NB4 (cell line): ENCODE measurements at regions not wholly inside any gene's neighbourhood (a gene's known extent, or its start where the extent isn't known, plus 50 kb on each side); places are given as distances from the start of the nearest gene placed in this dataset.
"Not testable (repeated sequence)": the region's sequence is repeated elsewhere in the genome, so short reads cannot be mapped to it uniquely, and the experiment has no call there.

ENCODE experiments used
- DNase-seq: peaks from one replicate; pipeline ENCODE4 v3.0.0; 2010; ENCODE audit warnings: low read depth
- H3K4me3 ChIP-seq: one replicate; pipeline ENCODE4 v1.5.1; 2011; ENCODE audit warnings: mild to moderate bottlenecking, low read depth, low read length, moderate library complexity
- CTCF ChIP-seq: IDR thresholded peaks from one replicate; pipeline ENCODE4 v1.5.1; 2012; ENCODE audit warnings: low read depth, low read length
- MAX ChIP-seq: IDR thresholded peaks from 2 replicates; pipeline ENCODE4 v1.6.1; 2011; ENCODE audit warnings: low read depth, low read length
- MYC ChIP-seq: IDR thresholded peaks from 2 replicates; pipeline ENCODE4 v1.6.1; 2011; ENCODE audit warnings: low read depth, low read length
- POLR2A ChIP-seq: IDR thresholded peaks from 2 replicates; pipeline ENCODE4 v1.6.1; 2011; ENCODE audit warnings: mild to moderate bottlenecking; ENCODE audit not compliant: insufficient read length; ENCODE audit errors: extremely low read depth

- no peak for TF ChIP-seq CTCF
- no peak for TF ChIP-seq MYC
- no peak for TF ChIP-seq MAX
- no peak for TF ChIP-seq POLR2A
- peak; percentile 56 for DNase-seq
- no peak overlapping the region for H3K4me3 ChIP-seq
Observed at GRCh38 chr9:3650994-3651622, 125.3 kb upstream of the RFX3 start.

- TF ChIP-seq CTCF = no peak
- TF ChIP-seq MAX = peak; percentile 75
- TF ChIP-seq POLR2A = no peak
- TF ChIP-seq MYC = 0 out of 2 replicates have a peak, but pooled peaks have one; percentile 26
- H3K4me3 ChIP-seq = no peak overlapping the region
- peak; percentile 44 for DNase-seq
Observed at GRCh38 chr9:3648722-3649246, 123.0 kb upstream of the RFX3 start.

GRCh38 chr9:3648266-3648665 lies 122.5 kb upstream of the RFX3 start:
- TF ChIP-seq MYC (no peak), POLR2A (no peak), CTCF (no peak), MAX (no peak)
- H3K4me3 ChIP-seq = no peak overlapping the region
- no peak for DNase-seq

GRCh38 chr9:3647652-3648051 lies 121.9 kb upstream of the RFX3 start:
- DNase-seq = peak; percentile 21
- TF ChIP-seq POLR2A (no peak), MYC (no peak)
- H3K4me3 ChIP-seq = no peak overlapping the region

DNA sequence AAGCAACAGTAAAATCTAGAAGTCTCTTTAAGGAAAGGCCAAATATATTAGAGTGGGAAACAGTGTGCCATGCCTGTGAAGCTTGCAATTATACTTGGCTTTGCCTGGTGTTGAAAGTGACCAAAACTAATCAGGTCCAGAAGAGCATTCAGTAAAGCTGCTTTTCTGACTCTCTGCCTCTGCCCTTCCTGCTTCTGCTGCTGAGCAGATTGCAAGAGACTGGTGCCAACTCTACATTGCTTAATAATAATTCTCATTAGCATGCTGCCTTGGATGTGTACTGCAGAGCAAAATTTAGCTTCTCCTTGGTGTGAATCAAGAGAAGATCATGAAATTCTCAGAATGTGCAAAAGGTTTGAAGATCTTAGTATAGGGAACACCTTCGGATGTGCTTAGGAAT lies 120.4 kb upstream of the RFX3 start:
- no peak for DNase-seq
- TF ChIP-seq CTCF (no peak), POLR2A (no peak), MYC (no peak), MAX (no peak)
- no peak overlapping the region for H3K4me3 ChIP-seq

DNA sequence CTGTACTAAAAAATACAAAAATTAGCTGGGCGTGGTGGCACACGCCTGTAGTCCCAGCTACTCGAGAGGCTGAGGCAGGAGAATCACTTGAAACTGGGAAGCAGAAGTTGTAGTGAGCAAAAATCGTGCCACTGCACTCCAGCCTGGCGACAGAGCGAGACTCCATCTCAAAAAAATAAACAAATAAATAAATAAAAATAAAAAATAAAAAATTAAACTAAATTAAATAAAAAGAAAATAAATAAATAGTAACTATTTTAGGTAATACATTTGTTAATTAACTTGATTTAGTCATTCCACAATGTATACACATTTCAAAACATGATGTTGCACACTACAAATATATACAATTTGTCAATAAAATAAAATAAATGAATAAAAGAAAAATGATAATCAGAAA lies 116.3 kb upstream of the RFX3 start:
- not testable (repeated sequence) for DNase-seq, H3K4me3 ChIP-seq

DNA sequence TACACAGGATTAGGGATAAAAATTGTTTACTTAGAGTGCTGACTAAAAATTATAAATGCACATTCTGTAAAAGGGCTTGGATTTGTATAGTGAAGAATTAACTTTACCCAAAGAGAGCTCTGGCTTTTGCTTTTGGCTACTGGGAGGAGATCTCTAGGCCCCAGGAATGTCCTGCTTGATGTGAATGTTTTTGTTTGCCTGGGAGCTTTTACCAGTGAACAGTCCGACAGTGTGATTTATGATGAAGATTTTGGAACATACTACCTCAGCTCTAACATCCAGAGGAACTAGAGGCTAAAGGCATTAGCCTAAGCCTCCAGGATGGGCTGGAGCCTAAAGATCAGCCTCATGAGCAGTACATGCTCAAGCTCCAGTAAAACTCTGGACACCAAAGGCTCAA lies 103.7 kb upstream of the RFX3 start:
- DNase-seq = no peak
- no peak overlapping the region for H3K4me3 ChIP-seq
- TF ChIP-seq CTCF (no peak), MYC (no peak), POLR2A (no peak), MAX (no peak)
